Mesendoderm (in vitro differentiated cells): ENCODE measurements at regions not wholly inside any gene's neighbourhood (a gene's known extent, or its start where the extent isn't known, plus 50 kb on each side); places are given as distances from the start of the nearest gene placed in this dataset.

Experiments used
- DNase-seq: peaks from one replicate; pipeline ENCODE4 v3.0.0; 2013
- H2AK5ac ChIP-seq: 2 replicates; pipeline ENCODE4 v1.6.1; 2013; ENCODE audit warnings: low read length, inconsistent platforms
- H2BK120ac ChIP-seq: 2 replicates; pipeline ENCODE4 v1.6.1; 2013; ENCODE audit warnings: low read depth, mild to moderate bottlenecking, low read length, moderate library complexity, mixed read lengths
- H2BK15ac ChIP-seq: replicated peaks from 2 replicates; pipeline ENCODE4 v1.6.1; 2013; ENCODE audit warnings: low read depth, mild to moderate bottlenecking, moderate library complexity
- H2BK5ac ChIP-seq: 2 replicates; pipeline ENCODE4 v1.6.1; 2013; ENCODE audit warnings: low read length, inconsistent platforms
- H3K18ac ChIP-seq: 2 replicates; pipeline ENCODE4 v1.6.1; 2013; ENCODE audit warnings: mild to moderate bottlenecking, low read length, mixed read lengths
- H3K23ac ChIP-seq: one replicate; pipeline ENCODE4 v1.6.1; 2013; ENCODE audit warnings: low read length
- H3K27ac ChIP-seq: 2 replicates; pipeline ENCODE4 v1.5.1; 2013; ENCODE audit warnings: low read depth, mild to moderate bottlenecking, inconsistent platforms, low read length, moderate library complexity
- H3K27me3 ChIP-seq: 2 replicates; pipeline ENCODE4 v1.6.1; 2013; ENCODE audit warnings: low read length, control low read depth, mild to moderate bottlenecking, inconsistent platforms; ENCODE audit not compliant: insufficient read depth, poor library complexity
- H3K36me3 ChIP-seq: 2 replicates; pipeline ENCODE4 v1.6.1; 2013; ENCODE audit warnings: low read length, inconsistent platforms; ENCODE audit not compliant: control insufficient read depth, insufficient read depth
- H3K4ac ChIP-seq: one replicate; pipeline ENCODE4 v1.6.1; 2013; ENCODE audit warnings: low read depth, mild to moderate bottlenecking, low read length, moderate library complexity
- H3K4me1 ChIP-seq: 2 replicates; pipeline ENCODE4 v1.6.1; 2013; ENCODE audit warnings: low read depth, low read length, inconsistent platforms; ENCODE audit not compliant: control insufficient read depth
- H3K4me2 ChIP-seq: 2 replicates; pipeline ENCODE4 v1.6.1; 2013; ENCODE audit warnings: low read length
- H3K4me3 ChIP-seq: 2 replicates; pipeline ENCODE4 v1.5.1; 2013; ENCODE audit warnings: mild to moderate bottlenecking, low read length
- H3K56ac ChIP-seq: one replicate; pipeline ENCODE4 v1.6.1; 2013; ENCODE audit warnings: low read length
- H3K79me1 ChIP-seq: 2 replicates; pipeline ENCODE4 v1.6.1; 2013; ENCODE audit warnings: low read length, inconsistent platforms
- H3K79me2 ChIP-seq: 2 replicates; pipeline ENCODE4 v1.6.1; 2013; ENCODE audit warnings: mild to moderate bottlenecking, low read length; ENCODE audit not compliant: control insufficient read depth, insufficient read depth
- H3K9ac ChIP-seq: 2 replicates; pipeline ENCODE4 v1.6.1; 2013; ENCODE audit warnings: low read length, inconsistent platforms
- H4K5ac ChIP-seq: one replicate; pipeline ENCODE4 v1.6.1; 2013; ENCODE audit warnings: low read length
- H4K8ac ChIP-seq: one replicate; pipeline ENCODE4 v1.6.1; 2013; ENCODE audit warnings: low read depth, mild to moderate bottlenecking, control low read depth, low read length, moderate library complexity
- WGBS: extraction: QIAGEN DNeasy Blood & Tissue Kit; methylation state at CpG from one replicate; pipeline ENCODE4 v1.1.7; 2013; ENCODE audit warnings: low lambda C conversion rate, missing lambda C conversion rate; ENCODE audit not compliant: insufficient coverage; ENCODE audit errors: extremely low coverage; 5-methylcytosine and 5-hydroxymethylcytosine counted together

- Histone ChIP-seq H2BK5ac (no peak overlapping the region), H2BK15ac (no peak overlapping the region), H2BK120ac (no peak overlapping the region), H3K4ac (no peak overlapping the region), H4K5ac (no peak overlapping the region), H3K4me2 (no peak overlapping the region), H3K36me3 (no peaks in the 10 kb centered on the region), H3K79me2 (no peaks in the 10 kb centered on the region), H3K4me3 (no peak overlapping the region), H3K27ac (no peak overlapping the region), H3K27me3 (no peaks in the 10 kb centered on the region), H3K56ac (no peak overlapping the region), H4K8ac (no peak overlapping the region), H3K18ac (no peak overlapping the region), H3K4me1 (no peaks in the 10 kb centered on the region), H3K79me1 (no peaks in the 10 kb centered on the region), H3K9ac (no peak overlapping the region), H3K23ac (no peak overlapping the region), H2AK5ac (no peak overlapping the region)
- no peak for DNase-seq
- no CpG with 5 or more reads among the region's 3 CpGs for WGBS
Measured at GRCh38 chr12:64944966-64945365, 120.5 kb downstream of the TBC1D30 start.

GRCh38 chr12:64946132-64946829 is 121.8 kb downstream of the TBC1D30 start:
- Histone ChIP-seq H2BK120ac (no peak overlapping the region), H3K79me1 (no peaks in the 10 kb centered on the region), H3K4me2 (no peak overlapping the region), H3K9ac (no peak overlapping the region), H3K79me2 (no peaks in the 10 kb centered on the region), H3K18ac (no peak overlapping the region), H3K4me1 (no peaks in the 10 kb centered on the region), H2AK5ac (no peak overlapping the region), H3K4ac (no peak overlapping the region), H4K8ac (no peak overlapping the region), H3K36me3 (no peaks in the 10 kb centered on the region), H3K27ac (no peak overlapping the region), H3K23ac (no peak overlapping the region), H3K27me3 (no peaks in the 10 kb centered on the region), H2BK5ac (no peak overlapping the region), H2BK15ac (no peak overlapping the region), H4K5ac (no peak overlapping the region), H3K4me3 (no peak overlapping the region), H3K56ac (no peak overlapping the region)
- no CpG with 5 or more reads among the region's 5 CpGs for WGBS
- no peak for DNase-seq

- Histone ChIP-seq H3K23ac (no peak overlapping the region), H3K56ac (no peak overlapping the region), H3K4me3 (no peak overlapping the region), H3K79me2 (no peaks in the 10 kb centered on the region), H3K27me3 (no peaks in the 10 kb centered on the region), H2BK15ac (no peak overlapping the region), H2BK5ac (no peak overlapping the region), H3K18ac (no peak overlapping the region), H3K36me3 (no peaks in the 10 kb centered on the region), H3K9ac (no peak overlapping the region), H3K4ac (no peak overlapping the region), H3K4me1 (no peaks in the 10 kb centered on the region), H4K8ac (no peak overlapping the region), H3K27ac (no peak overlapping the region), H3K79me1 (no peaks in the 10 kb centered on the region), H2AK5ac (no peak overlapping the region), H2BK120ac (no peak overlapping the region), H3K4me2 (no peak overlapping the region), H4K5ac (no peak overlapping the region)
- DNase-seq, result no peak
- no CpG with 5 or more reads among the region's 3 CpGs for WGBS
Measured at GRCh38 chr12:64950711-64951298, 126.4 kb downstream of the TBC1D30 start.

- no peak overlapping the region for H3K23ac ChIP-seq
- H2BK15ac ChIP-seq, result no peak overlapping the region
- no peak overlapping the region for H3K4me2 ChIP-seq
- no CpG with 5 or more reads among the region's 1 CpG for WGBS
- no peaks in the 10 kb centered on the region for H3K4me1 ChIP-seq
- H2BK120ac ChIP-seq, result no peak overlapping the region
- H3K36me3 ChIP-seq, result no peaks in the 10 kb centered on the region
- H4K8ac ChIP-seq, result no peak overlapping the region
- no peaks in the 10 kb centered on the region for H3K27me3 ChIP-seq
- no peak overlapping the region for H3K18ac ChIP-seq
- H3K56ac ChIP-seq, result no peak overlapping the region
- no peaks in the 10 kb centered on the region for H3K79me1 ChIP-seq
- H3K79me2 ChIP-seq, result no peaks in the 10 kb centered on the region
- no peak overlapping the region for H3K4ac ChIP-seq
- H4K5ac ChIP-seq, result no peak overlapping the region
- H3K4me3 ChIP-seq, result no peak overlapping the region
- H2AK5ac ChIP-seq, result no peak overlapping the region
- H3K27ac ChIP-seq, result no peak overlapping the region
- no peak for DNase-seq
- no peak overlapping the region for H3K9ac ChIP-seq
- H2BK5ac ChIP-seq, result no peak overlapping the region
Measured at GRCh38 chr12:64951944-64952343, 127.5 kb downstream of the TBC1D30 start.

- H3K56ac ChIP-seq, result no peak overlapping the region
- no peak overlapping the region for H3K4me2 ChIP-seq
- H3K27ac ChIP-seq, result no peak overlapping the region
- H3K4me3 ChIP-seq, result no peak overlapping the region
- no peak overlapping the region for H3K4ac ChIP-seq
- H3K23ac ChIP-seq, result no peak overlapping the region
- H2BK5ac ChIP-seq, result no peak overlapping the region
- H2BK120ac ChIP-seq, result no peak overlapping the region
- no peak overlapping the region for H3K18ac ChIP-seq
- H4K5ac ChIP-seq, result no peak overlapping the region
- no peak overlapping the region for H2AK5ac ChIP-seq
- no peak for DNase-seq
- H3K4me1 ChIP-seq, result no peaks in the 10 kb centered on the region
- H2BK15ac ChIP-seq, result no peak overlapping the region
- H3K9ac ChIP-seq, result no peak overlapping the region
- H3K27me3 ChIP-seq, result no peaks in the 10 kb centered on the region
- no peaks in the 10 kb centered on the region for H3K79me2 ChIP-seq
- no peak overlapping the region for H4K8ac ChIP-seq
- H3K79me1 ChIP-seq, result no peaks in the 10 kb centered on the region
- H3K36me3 ChIP-seq, result no peaks in the 10 kb centered on the region
Measured at GRCh38 chr12:64955746-64956145, 131.3 kb downstream of the TBC1D30 start.

GRCh38 chr12:64965920-64966319 is 141.5 kb downstream of the TBC1D30 start:
- Histone ChIP-seq H4K5ac (no peak overlapping the region), H3K4ac (no peak overlapping the region), H3K4me2 (no peak overlapping the region), H3K56ac (no peak overlapping the region), H2BK120ac (no peak overlapping the region), H3K27me3 (no peaks in the 10 kb centered on the region), H3K9ac (no peak overlapping the region), H4K8ac (no peak overlapping the region), H3K27ac (no peak overlapping the region), H2BK5ac (no peak overlapping the region), H3K79me2 (no peaks in the 10 kb centered on the region), H3K18ac (no peak overlapping the region), H3K4me3 (no peak overlapping the region), H3K23ac (no peak overlapping the region), H2AK5ac (no peak overlapping the region), H2BK15ac (no peak overlapping the region), H3K4me1 (no peaks in the 10 kb centered on the region), H3K79me1 (no peaks in the 10 kb centered on the region), H3K36me3 (no peaks in the 10 kb centered on the region)
- no CpG with 5 or more reads among the region's 2 CpGs for WGBS
- DNase-seq, result no peak
